ENCODE measurements at regions not wholly inside any gene's neighbourhood (a gene's known extent, or its start where the extent isn't known, plus 50 kb on each side); places are given as distances from the start of the nearest gene placed in this dataset.

GRCh38 chr14:83867566-83868225 is 1662.2 kb upstream of the FLRT2 start:
- Histone ChIP-seq H3K36me3 (no peaks in the 10 kb centered on the region), H3K27me3 (no peaks in the 10 kb centered on the region)

GRCh38 chr14:83870546-83871270 is 1659.2 kb upstream of the FLRT2 start:
- Histone ChIP-seq H3K9me3 (no peaks in the 10 kb centered on the region), H3K27me3 (no peaks in the 10 kb centered on the region)
- TF ChIP-seq CTCF (IDR thresholded peaks at IDR 0.05): no peak

More at GRCh38 chr14:83867566-83868225, 1662.2 kb upstream of the FLRT2 start:
- H3K4me3 ChIP-seq (ENCODE audit: low read depth in 1 of 2, low read length in 1 of 2): no peak overlapping the region
- H3K4me1 ChIP-seq (ENCODE audit: control insufficient read depth in 1 of 2, insufficient read depth in 1 of 2, low read depth in 1 of 2, low read length in 1 of 2): no peaks in the 10 kb centered on the region
- no peak for TF ChIP-seq CTCF (IDR thresholded peaks at IDR 0.05)
- H3K27ac ChIP-seq: no peak overlapping the region
- no peaks in the 10 kb centered on the region for H3K9me3 ChIP-seq

GRCh38 chr14:83873669-83874068 is 1656.3 kb upstream of the FLRT2 start:
- Histone ChIP-seq H3K36me3 (no peaks in the 10 kb centered on the region), H3K27me3 (no peaks in the 10 kb centered on the region), H3K4me1 (ENCODE audit: control insufficient read depth in 1 of 2, insufficient read depth in 1 of 2, low read depth in 1 of 2, low read length in 1 of 2) (no peaks in the 10 kb centered on the region), H3K9me3 (no peaks in the 10 kb centered on the region), H3K27ac (no peak overlapping the region), H3K4me3 (ENCODE audit: low read depth in 1 of 2, low read length in 1 of 2) (no peak overlapping the region)
- TF ChIP-seq CTCF (IDR thresholded peaks at IDR 0.05): no peak

More at GRCh38 chr14:83870546-83871270, 1659.2 kb upstream of the FLRT2 start:
- Histone ChIP-seq H3K36me3 (no peaks in the 10 kb centered on the region), H3K4me1 (ENCODE audit: control insufficient read depth in 1 of 2, insufficient read depth in 1 of 2, low read depth in 1 of 2, low read length in 1 of 2) (no peaks in the 10 kb centered on the region), H3K27ac (no peak overlapping the region), H3K4me3 (ENCODE audit: low read depth in 1 of 2, low read length in 1 of 2) (no peak overlapping the region)

GRCh38 chr14:83874662-83875061 is 1655.3 kb upstream of the FLRT2 start:
- Histone ChIP-seq H3K36me3 (no peaks in the 10 kb centered on the region), H3K4me1 (ENCODE audit: control insufficient read depth in 1 of 2, insufficient read depth in 1 of 2, low read depth in 1 of 2, low read length in 1 of 2) (no peaks in the 10 kb centered on the region), H3K27ac (no peak overlapping the region), H3K27me3 (no peaks in the 10 kb centered on the region), H3K4me3 (ENCODE audit: low read depth in 1 of 2, low read length in 1 of 2) (no peak overlapping the region), H3K9me3 (no peaks in the 10 kb centered on the region)
- no peak for TF ChIP-seq CTCF (IDR thresholded peaks at IDR 0.05)

- no peak for TF ChIP-seq CTCF (IDR thresholded peaks at IDR 0.05)
- no peaks in the 10 kb centered on the region for H3K4me1 ChIP-seq (ENCODE audit: control insufficient read depth in 1 of 2, insufficient read depth in 1 of 2, low read depth in 1 of 2, low read length in 1 of 2)
Observed at GRCh38 chr14:83883732-83884131, 1646.2 kb upstream of the FLRT2 start.

More at GRCh38 chr14:83883732-83884131, 1646.2 kb upstream of the FLRT2 start:
- H3K9me3 ChIP-seq: no peaks in the 10 kb centered on the region
- H3K27me3 ChIP-seq: no peaks in the 10 kb centered on the region
- H3K36me3 ChIP-seq: no peaks in the 10 kb centered on the region
- no peak overlapping the region for H3K4me3 ChIP-seq (ENCODE audit: low read depth in 1 of 2, low read length in 1 of 2)
- H3K27ac ChIP-seq: no peak overlapping the region
